GM23338 (cell line): ENCODE measurements at regions not wholly inside any gene's neighbourhood (a gene's known extent, or its start where the extent isn't known, plus 50 kb on each side); places are given as distances from the start of the nearest gene placed in this dataset.

Experiments
- CREB1 ChIP-seq: fragments of 250-450 bp; sonication (Bioruptor Pico); IDR thresholded peaks from 2 replicates; pipeline ENCODE4 v1.5.0; 2020; ENCODE audit warnings: low read depth, mild to moderate bottlenecking, moderate library complexity
- EZH2 ChIP-seq: fragments of 200-600 bp; sonication (generic); IDR thresholded peaks from one replicate; pipeline ENCODE4 v1.8.0; 2017; ENCODE audit warnings: antibody characterized with exemption, mild to moderate bottlenecking, low read depth; ENCODE audit not compliant: unreplicated experiment
- EZH2phosphoT487 ChIP-seq: fragments of 200-600 bp; sonication (generic); IDR thresholded peaks from one replicate; pipeline ENCODE4 v1.8.1; 2018; ENCODE audit warnings: antibody characterized with exemption; ENCODE audit not compliant: unreplicated experiment
- JUNB ChIP-seq: IDR thresholded peaks from one replicate; pipeline ENCODE4 v1.6.1; 2016; ENCODE audit warnings: antibody characterized with exemption; ENCODE audit not compliant: unreplicated experiment
- NANOG ChIP-seq: IDR thresholded peaks from 2 replicates; pipeline ENCODE4 v1.6.1; 2016; ENCODE audit warnings: antibody characterized with exemption, borderline replicate concordance
- POLR2AphosphoS5 ChIP-seq: IDR thresholded peaks from 2 replicates; pipeline ENCODE4 v1.6.1; 2016; ENCODE audit warnings: antibody characterized with exemption, low read depth
- ZNF114 ChIP-seq: fragments of 250-450 bp; sonication (Bioruptor Pico); IDR thresholded peaks from 2 replicates; pipeline ENCODE4 v1.5.0; 2020; ENCODE audit warnings: mild to moderate bottlenecking, moderate library complexity
- ZNF331 ChIP-seq: fragments of 250-450 bp; sonication (Bioruptor Pico); IDR thresholded peaks from 2 replicates; pipeline ENCODE4 v1.5.0; 2020; ENCODE audit warnings: low read depth, mild to moderate bottlenecking, moderate library complexity
- TF ChIP-seq, protein P1 (sequence below), 2 experiments: fragments of 200-600 bp in 1 of 2; sonication (generic) in 1 of 2; conservative IDR thresholded peaks; 2 replicates each; pipeline versions ENCODE4 v1.5.1 to v1.6.1; 2016 to 2017; ENCODE audit warnings: antibody characterized with exemption in 2 of 2, low read depth in 2 of 2, mild to moderate bottlenecking in 2 of 2, moderate library complexity in 1 of 2
- TF ChIP-seq, protein P2 (sequence below): IDR thresholded peaks from 2 replicates; pipeline ENCODE4 v1.6.1; 2016; ENCODE audit warnings: antibody characterized with exemption
- TF ChIP-seq, protein P3 (sequence below): IDR thresholded peaks from one replicate; pipeline ENCODE4 v1.6.1; 2018; ENCODE audit warnings: antibody characterized with exemption; ENCODE audit not compliant: unreplicated experiment
- TF ChIP-seq, protein P4 (sequence below): fragments of 250-450 bp; sonication (Bioruptor Pico); IDR thresholded peaks from 2 replicates; pipeline ENCODE4 v1.5.0; 2020; ENCODE audit warnings: mild to moderate bottlenecking, moderate library complexity

DNA sequence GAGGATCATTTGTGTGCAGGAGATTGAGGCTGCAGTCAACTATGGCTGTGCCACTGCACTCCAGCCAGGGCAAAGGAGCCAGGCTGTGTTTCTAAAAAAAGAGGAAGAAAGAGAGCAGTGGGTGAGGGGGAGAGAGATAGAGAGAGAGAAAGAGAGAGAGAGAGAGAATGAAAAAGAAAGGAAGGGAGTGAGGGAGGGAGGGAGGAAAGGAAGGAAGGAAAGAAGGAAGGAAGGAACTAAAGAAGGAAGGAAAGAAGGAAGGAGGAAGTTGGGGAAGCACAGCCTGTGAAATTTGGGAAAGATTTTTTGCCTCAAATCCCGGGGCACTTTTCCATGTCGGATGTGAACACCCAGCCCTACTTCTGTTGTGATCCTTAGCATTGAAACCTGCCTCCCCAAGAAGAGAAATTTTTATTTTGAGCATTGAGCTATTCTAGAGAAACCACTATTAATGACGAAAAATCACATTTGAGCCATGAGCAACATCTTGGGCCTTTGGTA lies 57.8 kb downstream of the FOXA2 start:
- TF ChIP-seq, protein P1, sequence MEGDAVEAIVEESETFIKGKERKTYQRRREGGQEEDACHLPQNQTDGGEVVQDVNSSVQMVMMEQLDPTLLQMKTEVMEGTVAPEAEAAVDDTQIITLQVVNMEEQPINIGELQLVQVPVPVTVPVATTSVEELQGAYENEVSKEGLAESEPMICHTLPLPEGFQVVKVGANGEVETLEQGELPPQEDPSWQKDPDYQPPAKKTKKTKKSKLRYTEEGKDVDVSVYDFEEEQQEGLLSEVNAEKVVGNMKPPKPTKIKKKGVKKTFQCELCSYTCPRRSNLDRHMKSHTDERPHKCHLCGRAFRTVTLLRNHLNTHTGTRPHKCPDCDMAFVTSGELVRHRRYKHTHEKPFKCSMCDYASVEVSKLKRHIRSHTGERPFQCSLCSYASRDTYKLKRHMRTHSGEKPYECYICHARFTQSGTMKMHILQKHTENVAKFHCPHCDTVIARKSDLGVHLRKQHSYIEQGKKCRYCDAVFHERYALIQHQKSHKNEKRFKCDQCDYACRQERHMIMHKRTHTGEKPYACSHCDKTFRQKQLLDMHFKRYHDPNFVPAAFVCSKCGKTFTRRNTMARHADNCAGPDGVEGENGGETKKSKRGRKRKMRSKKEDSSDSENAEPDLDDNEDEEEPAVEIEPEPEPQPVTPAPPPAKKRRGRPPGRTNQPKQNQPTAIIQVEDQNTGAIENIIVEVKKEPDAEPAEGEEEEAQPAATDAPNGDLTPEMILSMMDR (conservative IDR thresholded peaks at IDR 0.05; ENCODE audit: low read depth in 2 of 2) = no peak
- TF ChIP-seq POLR2AphosphoS5 = no peak
- TF ChIP-seq EZH2 = no peak
- TF ChIP-seq EZH2phosphoT487 = no peak
- TF ChIP-seq, protein P2, sequence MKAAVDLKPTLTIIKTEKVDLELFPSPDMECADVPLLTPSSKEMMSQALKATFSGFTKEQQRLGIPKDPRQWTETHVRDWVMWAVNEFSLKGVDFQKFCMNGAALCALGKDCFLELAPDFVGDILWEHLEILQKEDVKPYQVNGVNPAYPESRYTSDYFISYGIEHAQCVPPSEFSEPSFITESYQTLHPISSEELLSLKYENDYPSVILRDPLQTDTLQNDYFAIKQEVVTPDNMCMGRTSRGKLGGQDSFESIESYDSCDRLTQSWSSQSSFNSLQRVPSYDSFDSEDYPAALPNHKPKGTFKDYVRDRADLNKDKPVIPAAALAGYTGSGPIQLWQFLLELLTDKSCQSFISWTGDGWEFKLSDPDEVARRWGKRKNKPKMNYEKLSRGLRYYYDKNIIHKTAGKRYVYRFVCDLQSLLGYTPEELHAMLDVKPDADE = no peak
- no peak for TF ChIP-seq ZNF331
- no peak for TF ChIP-seq JUNB
- no peak for TF ChIP-seq CREB1 (CRISPR knock-in tag)
- no peak for TF ChIP-seq NANOG
- TF ChIP-seq, protein P3, sequence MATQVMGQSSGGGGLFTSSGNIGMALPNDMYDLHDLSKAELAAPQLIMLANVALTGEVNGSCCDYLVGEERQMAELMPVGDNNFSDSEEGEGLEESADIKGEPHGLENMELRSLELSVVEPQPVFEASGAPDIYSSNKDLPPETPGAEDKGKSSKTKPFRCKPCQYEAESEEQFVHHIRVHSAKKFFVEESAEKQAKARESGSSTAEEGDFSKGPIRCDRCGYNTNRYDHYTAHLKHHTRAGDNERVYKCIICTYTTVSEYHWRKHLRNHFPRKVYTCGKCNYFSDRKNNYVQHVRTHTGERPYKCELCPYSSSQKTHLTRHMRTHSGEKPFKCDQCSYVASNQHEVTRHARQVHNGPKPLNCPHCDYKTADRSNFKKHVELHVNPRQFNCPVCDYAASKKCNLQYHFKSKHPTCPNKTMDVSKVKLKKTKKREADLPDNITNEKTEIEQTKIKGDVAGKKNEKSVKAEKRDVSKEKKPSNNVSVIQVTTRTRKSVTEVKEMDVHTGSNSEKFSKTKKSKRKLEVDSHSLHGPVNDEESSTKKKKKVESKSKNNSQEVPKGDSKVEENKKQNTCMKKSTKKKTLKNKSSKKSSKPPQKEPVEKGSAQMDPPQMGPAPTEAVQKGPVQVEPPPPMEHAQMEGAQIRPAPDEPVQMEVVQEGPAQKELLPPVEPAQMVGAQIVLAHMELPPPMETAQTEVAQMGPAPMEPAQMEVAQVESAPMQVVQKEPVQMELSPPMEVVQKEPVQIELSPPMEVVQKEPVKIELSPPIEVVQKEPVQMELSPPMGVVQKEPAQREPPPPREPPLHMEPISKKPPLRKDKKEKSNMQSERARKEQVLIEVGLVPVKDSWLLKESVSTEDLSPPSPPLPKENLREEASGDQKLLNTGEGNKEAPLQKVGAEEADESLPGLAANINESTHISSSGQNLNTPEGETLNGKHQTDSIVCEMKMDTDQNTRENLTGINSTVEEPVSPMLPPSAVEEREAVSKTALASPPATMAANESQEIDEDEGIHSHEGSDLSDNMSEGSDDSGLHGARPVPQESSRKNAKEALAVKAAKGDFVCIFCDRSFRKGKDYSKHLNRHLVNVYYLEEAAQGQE = no peak
- no peak for TF ChIP-seq ZNF114 (CRISPR knock-in tag)
- TF ChIP-seq, protein P4, sequence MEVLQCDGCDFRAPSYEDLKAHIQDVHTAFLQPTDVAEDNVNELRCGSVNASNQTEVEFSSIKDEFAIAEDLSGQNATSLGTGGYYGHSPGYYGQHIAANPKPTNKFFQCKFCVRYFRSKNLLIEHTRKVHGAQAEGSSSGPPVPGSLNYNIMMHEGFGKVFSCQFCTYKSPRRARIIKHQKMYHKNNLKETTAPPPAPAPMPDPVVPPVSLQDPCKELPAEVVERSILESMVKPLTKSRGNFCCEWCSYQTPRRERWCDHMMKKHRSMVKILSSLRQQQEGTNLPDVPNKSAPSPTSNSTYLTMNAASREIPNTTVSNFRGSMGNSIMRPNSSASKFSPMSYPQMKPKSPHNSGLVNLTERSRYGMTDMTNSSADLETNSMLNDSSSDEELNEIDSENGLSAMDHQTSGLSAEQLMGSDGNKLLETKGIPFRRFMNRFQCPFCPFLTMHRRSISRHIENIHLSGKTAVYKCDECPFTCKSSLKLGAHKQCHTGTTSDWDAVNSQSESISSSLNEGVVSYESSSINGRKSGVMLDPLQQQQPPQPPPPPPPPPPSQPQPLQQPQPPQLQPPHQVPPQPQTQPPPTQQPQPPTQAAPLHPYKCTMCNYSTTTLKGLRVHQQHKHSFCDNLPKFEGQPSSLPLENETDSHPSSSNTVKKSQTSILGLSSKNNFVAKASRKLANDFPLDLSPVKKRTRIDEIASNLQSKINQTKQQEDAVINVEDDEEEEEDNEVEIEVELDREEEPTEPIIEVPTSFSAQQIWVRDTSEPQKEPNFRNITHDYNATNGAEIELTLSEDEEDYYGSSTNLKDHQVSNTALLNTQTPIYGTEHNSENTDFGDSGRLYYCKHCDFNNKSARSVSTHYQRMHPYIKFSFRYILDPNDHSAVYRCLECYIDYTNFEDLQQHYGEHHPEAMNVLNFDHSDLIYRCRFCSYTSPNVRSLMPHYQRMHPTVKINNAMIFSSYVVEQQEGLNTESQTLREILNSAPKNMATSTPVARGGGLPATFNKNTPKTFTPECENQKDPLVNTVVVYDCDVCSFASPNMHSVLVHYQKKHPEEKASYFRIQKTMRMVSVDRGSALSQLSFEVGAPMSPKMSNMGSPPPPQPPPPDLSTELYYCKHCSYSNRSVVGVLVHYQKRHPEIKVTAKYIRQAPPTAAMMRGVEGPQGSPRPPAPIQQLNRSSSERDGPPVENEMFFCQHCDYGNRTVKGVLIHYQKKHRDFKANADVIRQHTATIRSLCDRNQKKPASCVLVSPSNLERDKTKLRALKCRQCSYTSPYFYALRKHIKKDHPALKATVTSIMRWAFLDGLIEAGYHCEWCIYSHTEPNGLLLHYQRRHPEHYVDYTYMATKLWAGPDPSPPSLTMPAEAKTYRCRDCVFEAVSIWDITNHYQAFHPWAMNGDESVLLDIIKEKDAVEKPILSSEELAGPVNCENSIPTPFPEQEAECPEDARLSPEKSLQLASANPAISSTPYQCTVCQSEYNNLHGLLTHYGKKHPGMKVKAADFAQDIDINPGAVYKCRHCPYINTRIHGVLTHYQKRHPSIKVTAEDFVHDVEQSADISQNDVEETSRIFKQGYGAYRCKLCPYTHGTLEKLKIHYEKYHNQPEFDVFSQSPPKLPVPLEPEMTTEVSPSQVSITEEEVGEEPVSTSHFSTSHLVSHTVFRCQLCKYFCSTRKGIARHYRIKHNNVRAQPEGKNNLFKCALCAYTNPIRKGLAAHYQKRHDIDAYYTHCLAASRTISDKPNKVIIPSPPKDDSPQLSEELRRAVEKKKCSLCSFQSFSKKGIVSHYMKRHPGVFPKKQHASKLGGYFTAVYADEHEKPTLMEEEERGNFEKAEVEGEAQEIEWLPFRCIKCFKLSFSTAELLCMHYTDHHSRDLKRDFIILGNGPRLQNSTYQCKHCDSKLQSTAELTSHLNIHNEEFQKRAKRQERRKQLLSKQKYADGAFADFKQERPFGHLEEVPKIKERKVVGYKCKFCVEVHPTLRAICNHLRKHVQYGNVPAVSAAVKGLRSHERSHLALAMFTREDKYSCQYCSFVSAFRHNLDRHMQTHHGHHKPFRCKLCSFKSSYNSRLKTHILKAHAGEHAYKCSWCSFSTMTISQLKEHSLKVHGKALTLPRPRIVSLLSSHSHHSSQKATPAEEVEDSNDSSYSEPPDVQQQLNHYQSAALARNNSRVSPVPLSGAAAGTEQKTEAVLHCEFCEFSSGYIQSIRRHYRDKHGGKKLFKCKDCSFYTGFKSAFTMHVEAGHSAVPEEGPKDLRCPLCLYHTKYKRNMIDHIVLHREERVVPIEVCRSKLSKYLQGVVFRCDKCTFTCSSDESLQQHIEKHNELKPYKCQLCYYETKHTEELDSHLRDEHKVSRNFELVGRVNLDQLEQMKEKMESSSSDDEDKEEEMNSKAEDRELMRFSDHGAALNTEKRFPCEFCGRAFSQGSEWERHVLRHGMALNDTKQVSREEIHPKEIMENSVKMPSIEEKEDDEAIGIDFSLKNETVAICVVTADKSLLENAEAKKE (CRISPR knock-in tag) = no peak
